ENCODE measurements at regions not wholly inside any gene's neighbourhood (a gene's known extent, or its start where the extent isn't known, plus 50 kb on each side); places are given as distances from the start of the nearest gene placed in this dataset.

GRCh38 chr13:111911121-111911720 lies 155.7 kb upstream of the SOX1 start:
- FAIRE-seq (no peak), DNase-seq (ENCODE audit: insufficient read length, low spot score) (no peak)

DNA sequence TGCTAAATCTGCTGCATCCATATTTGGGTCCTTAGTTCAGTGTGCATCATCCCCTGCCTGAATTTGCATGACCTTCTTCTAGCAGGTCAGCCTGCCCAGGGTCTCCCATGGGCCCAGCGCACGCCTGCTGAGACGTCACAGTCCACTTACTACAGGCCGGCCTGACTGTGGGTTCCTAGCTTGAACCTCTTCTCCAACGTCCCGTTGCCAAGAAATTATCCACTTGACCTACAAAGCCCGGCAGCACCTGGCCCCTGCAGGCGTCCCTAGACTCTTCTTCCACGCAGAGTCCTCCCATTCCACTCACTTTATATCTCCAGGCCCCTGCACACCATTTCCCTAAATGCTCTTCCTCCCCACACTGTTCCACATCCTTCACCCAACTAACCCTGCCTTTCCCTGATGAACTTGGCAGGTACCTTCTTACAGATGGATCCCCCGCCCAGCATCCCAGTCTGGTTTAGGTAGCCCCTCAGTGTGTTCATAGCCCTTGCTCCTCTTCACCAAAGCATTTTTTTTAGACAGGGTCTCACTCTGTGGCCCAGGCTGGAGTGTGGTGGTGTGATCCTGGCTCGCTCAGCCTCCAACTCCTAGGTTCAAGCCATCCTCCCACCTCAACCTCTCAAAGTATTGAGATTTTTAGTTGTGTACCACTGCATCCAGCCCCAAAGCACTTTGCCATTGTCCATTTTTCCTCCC lies 155.0 kb upstream of the SOX1 start:
- DNase-seq (ENCODE audit: insufficient read length, low spot score) (no peak), FAIRE-seq (no peak)
- no peak for TF ChIP-seq SPI1 (IDR thresholded peaks at IDR 0.05; ENCODE audit: low read depth, low read length)
- no peak for TF ChIP-seq POLR2A (IDR thresholded peaks at IDR 0.05; ENCODE audit: low read depth, low read length)
- TF ChIP-seq POU2F2 (IDR thresholded peaks at IDR 0.05; ENCODE audit: low read depth, low read length) = no peak
- no peak for TF ChIP-seq TAF1 (IDR thresholded peaks at IDR 0.05; ENCODE audit: low read depth, low read length)
- TF ChIP-seq POLR2AphosphoS5 (IDR thresholded peaks at IDR 0.05; ENCODE audit: low read depth, low read length) = no peak
- TF ChIP-seq PAX5 (IDR thresholded peaks at IDR 0.05; ENCODE audit: insufficient read depth, low read length, severe bottlenecking) = no peak

More at GRCh38 chr13:111911121-111911720, 155.7 kb upstream of the SOX1 start:
- TF ChIP-seq POLR2A (IDR thresholded peaks at IDR 0.05; ENCODE audit: low read depth, low read length) (no peak), POLR2AphosphoS5 (IDR thresholded peaks at IDR 0.05; ENCODE audit: low read depth, low read length) (no peak), SPI1 (IDR thresholded peaks at IDR 0.05; ENCODE audit: low read depth, low read length) (no peak), PAX5 (IDR thresholded peaks at IDR 0.05; ENCODE audit: insufficient read depth, low read length, severe bottlenecking) (no peak)

DNA sequence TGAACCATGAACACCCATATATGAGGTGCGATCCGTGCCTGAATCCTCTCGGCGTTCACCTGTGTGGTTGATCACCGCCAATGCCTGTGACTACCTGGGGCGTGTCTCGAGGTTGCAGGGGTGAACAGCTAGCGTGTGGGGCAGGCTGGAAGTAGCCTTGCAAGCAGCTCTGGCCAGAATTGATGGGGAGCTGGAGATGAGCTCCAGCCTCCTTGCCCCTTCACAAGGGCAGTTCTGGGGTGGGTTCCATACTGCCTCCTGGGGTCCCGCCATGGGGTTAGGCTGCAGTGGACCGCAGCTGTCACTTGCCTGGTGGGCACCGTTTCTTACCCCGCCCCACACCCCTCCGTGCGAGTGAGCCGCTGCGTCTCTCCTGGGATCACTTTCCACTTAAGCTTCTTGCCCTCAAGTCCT lies 154.5 kb upstream of the SOX1 start:
- DNase-seq (ENCODE audit: insufficient read length, low spot score) = no peak
- no peak for TF ChIP-seq PAX5 (IDR thresholded peaks at IDR 0.05; ENCODE audit: insufficient read depth, low read length, severe bottlenecking)
- no peak for TF ChIP-seq TAF1 (IDR thresholded peaks at IDR 0.05; ENCODE audit: low read depth, low read length)
- no peak for FAIRE-seq

DNA sequence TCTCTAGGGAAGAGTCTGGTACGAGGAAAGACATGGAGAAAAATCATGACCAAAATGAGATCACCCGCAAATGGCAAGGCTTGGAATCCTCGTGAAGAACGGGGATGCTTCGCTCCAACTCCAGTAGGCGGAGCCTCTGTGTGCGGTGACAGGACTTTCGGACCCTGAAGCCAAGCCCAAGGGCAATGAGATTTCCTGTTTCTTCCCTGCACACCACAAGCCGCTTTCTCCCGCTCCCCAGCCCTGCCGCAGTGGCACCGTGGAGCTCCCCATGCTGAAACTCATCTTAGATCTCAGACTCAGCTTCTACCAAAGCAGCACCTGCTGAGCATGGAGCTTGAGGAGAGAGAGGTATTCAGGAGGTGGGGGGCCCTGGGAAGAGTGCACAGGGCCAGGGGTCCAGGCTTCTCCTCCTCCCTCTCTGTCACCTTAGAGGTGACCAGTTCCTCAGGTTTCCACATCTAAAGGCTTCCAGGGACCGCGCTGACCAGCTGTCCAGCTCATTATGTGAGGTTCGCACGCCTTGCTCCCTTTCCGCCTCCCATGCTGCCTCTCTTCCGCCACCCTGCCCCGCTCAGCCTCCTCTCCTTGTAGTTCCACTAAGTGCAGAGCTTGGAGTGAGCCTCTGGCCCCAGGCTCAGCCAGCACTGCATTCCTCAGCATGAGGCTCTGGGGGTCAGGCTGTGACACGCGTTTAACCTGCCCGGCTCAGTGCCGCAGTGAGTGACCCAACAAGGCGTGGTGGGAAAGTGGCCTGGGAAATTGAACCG lies 153.8 kb upstream of the SOX1 start:
- DNase-seq (ENCODE audit: insufficient read length, low spot score) (no peak), FAIRE-seq (no peak)
- TF ChIP-seq POLR2AphosphoS5 (IDR thresholded peaks at IDR 0.05; ENCODE audit: low read depth, low read length) = no peak

GRCh38 chr13:111913761-111914140 lies 153.2 kb upstream of the SOX1 start:
- FAIRE-seq (no peak), DNase-seq (ENCODE audit: insufficient read length, low spot score) (no peak)
- no peak for TF ChIP-seq SPI1 (IDR thresholded peaks at IDR 0.05; ENCODE audit: low read depth, low read length)
- no peak for TF ChIP-seq POU2F2 (IDR thresholded peaks at IDR 0.05; ENCODE audit: low read depth, low read length)
- TF ChIP-seq PAX5 (IDR thresholded peaks at IDR 0.05; ENCODE audit: insufficient read depth, low read length, severe bottlenecking) = no peak
- TF ChIP-seq POLR2A (IDR thresholded peaks at IDR 0.05; ENCODE audit: low read depth, low read length) = no peak
- TF ChIP-seq POLR2AphosphoS5 (IDR thresholded peaks at IDR 0.05; ENCODE audit: low read depth, low read length) = no peak
- no peak for TF ChIP-seq TAF1 (IDR thresholded peaks at IDR 0.05; ENCODE audit: low read depth, low read length)

DNA sequence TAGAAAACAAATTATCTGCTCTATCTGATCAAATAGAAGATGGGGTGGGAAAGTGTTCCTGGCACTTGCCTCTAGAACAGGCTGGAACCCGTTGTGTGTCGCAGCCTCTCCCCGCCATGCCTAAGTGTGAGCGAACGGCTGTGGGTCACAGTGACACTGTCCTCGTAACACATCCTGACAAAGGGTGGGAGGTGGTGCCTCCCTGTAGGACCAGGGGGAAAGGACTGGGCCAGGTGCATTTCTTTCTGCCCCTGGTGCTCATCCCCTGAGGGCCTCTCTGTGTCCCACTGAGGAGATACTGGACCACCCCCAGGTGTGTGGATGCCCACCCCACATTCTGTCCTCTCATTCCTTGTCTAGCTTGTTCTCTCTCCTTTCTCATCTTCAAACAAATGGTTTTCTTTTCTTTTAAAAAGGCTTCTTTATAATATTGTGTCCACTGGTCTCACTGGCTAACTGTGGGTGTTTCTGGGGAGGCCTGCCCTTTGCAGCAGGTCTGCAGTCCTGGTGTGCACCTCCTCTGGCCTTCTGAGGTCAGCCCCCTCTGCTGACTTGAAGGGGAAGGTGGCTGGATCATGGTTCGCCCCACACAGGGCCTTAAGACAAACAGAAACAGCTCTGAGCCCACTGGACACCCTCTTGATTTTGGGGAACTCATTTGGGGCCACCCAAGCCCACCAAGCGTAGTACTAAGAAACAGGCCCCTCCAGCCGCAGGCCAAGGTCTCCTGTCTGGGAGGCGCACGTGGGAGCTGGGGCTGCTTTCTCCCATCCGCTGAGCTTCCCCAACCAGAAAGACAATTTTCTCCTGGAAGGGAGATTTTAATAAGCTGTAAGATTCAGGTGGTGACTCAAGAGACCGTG lies 152.5 kb upstream of the SOX1 start:
- FAIRE-seq = no peak
- TF ChIP-seq POLR2A (IDR thresholded peaks at IDR 0.05; ENCODE audit: low read depth, low read length) = no peak

DNA sequence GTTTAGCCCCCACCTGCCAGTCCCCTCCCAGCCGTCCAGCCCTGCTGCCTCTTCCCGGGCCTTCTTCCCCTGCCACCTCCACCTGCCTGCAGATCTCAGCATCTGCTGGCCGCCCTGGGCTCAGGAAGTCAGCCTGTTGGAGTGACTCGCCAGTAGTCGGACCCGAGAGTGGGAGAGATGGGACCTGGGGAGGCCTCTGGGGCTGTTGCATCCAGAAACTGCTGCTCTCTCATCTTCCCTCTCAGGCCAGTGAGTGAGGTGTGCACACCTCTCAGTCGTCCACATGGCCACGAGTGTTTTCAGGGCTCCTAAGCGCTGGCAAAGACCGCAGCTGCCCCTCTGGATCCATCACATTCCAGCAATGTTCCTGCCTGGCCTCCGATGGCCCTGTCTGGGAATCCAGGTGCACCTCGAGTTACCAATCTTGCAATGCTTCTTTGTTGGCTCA lies 151.8 kb upstream of the SOX1 start:
- DNase-seq (ENCODE audit: insufficient read length, low spot score) = no peak
- TF ChIP-seq TAF1 (IDR thresholded peaks at IDR 0.05; ENCODE audit: low read depth, low read length) (no peak), POLR2A (IDR thresholded peaks at IDR 0.05; ENCODE audit: low read depth, low read length) (no peak), PAX5 (IDR thresholded peaks at IDR 0.05; ENCODE audit: insufficient read depth, low read length, severe bottlenecking) (no peak), SPI1 (IDR thresholded peaks at IDR 0.05; ENCODE audit: low read depth, low read length) (no peak), POU2F2 (IDR thresholded peaks at IDR 0.05; ENCODE audit: low read depth, low read length) (no peak), POLR2AphosphoS5 (IDR thresholded peaks at IDR 0.05; ENCODE audit: low read depth, low read length) (no peak)
- no peak for FAIRE-seq

More for the DNA sequence above, 152.5 kb upstream of the SOX1 start:
- DNase-seq (ENCODE audit: insufficient read length, low spot score) = no peak

DNA sequence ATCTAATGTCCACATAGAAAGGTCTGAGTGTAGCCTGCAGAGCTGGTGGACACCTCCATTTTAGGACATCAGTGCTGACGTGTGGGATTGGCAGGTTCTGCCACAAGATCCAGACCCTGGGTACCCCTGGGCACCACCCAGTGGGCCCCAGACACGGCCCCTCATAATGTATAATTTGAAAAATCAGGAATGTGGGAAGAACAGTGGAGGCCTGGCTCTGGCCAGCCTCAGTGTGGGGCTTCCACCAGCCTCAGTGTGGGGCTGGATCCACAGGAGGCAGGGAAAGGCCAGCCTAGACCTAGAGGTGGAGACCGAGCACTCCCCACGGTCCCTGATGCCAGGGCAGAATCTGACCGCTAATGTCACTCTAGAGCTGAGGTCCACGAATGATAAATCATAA lies 150.7 kb upstream of the SOX1 start:
- TF ChIP-seq TAF1 (IDR thresholded peaks at IDR 0.05; ENCODE audit: low read depth, low read length) = no peak
- TF ChIP-seq POLR2A (IDR thresholded peaks at IDR 0.05; ENCODE audit: low read depth, low read length) = no peak
- TF ChIP-seq SPI1 (IDR thresholded peaks at IDR 0.05; ENCODE audit: low read depth, low read length) = no peak
- no peak for TF ChIP-seq PAX5 (IDR thresholded peaks at IDR 0.05; ENCODE audit: insufficient read depth, low read length, severe bottlenecking)
- no peak for TF ChIP-seq POLR2AphosphoS5 (IDR thresholded peaks at IDR 0.05; ENCODE audit: low read depth, low read length)
- no peak for TF ChIP-seq POU2F2 (IDR thresholded peaks at IDR 0.05; ENCODE audit: low read depth, low read length)
- DNase-seq (ENCODE audit: insufficient read length, low spot score) (no peak), FAIRE-seq (no peak)

DNA sequence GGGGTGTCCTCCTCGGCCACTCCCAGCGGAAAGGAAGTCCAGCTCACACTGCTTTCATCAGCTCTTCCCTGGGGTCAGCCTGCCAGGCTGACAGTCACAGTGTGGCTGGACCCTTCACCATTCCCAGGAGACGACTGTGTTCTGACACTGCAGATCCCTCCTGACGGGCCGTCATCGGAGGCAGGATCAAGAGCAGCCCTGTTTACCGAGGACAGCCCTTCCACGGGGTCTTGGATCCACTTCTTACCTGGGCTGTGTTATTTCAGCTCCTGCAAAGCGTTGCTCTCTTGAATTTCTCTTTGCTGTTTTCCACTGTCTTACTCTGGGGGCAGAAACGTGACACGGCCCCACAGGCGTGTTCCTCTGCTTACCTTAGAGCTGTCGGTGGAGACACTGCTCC lies 149.9 kb upstream of the SOX1 start:
- DNase-seq (ENCODE audit: insufficient read length, low spot score) (no peak), FAIRE-seq (no peak)
- TF ChIP-seq POLR2AphosphoS5 (IDR thresholded peaks at IDR 0.05; ENCODE audit: low read depth, low read length) = no peak
- TF ChIP-seq TAF1 (IDR thresholded peaks at IDR 0.05; ENCODE audit: low read depth, low read length) = no peak
- no peak for TF ChIP-seq POU2F2 (IDR thresholded peaks at IDR 0.05; ENCODE audit: low read depth, low read length)
- no peak for TF ChIP-seq PAX5 (IDR thresholded peaks at IDR 0.05; ENCODE audit: insufficient read depth, low read length, severe bottlenecking)
- no peak for TF ChIP-seq SPI1 (IDR thresholded peaks at IDR 0.05; ENCODE audit: low read depth, low read length)
- no peak for TF ChIP-seq POLR2A (IDR thresholded peaks at IDR 0.05; ENCODE audit: low read depth, low read length)

Data from GM12891 (cell line).